CD4-positive, alpha-beta T cell treated with Interleukin-21 for 1 hour (primary cell): ENCODE measurements at regions not wholly inside any gene's neighbourhood (a gene's known extent, or its start where the extent isn't known, plus 50 kb on each side); places are given as distances from the start of the nearest gene placed in this dataset.

Experiments
- DNase-seq: peaks from one replicate; pipeline ENCODE4 v3.0.0-alpha.2; 2020

DNA sequence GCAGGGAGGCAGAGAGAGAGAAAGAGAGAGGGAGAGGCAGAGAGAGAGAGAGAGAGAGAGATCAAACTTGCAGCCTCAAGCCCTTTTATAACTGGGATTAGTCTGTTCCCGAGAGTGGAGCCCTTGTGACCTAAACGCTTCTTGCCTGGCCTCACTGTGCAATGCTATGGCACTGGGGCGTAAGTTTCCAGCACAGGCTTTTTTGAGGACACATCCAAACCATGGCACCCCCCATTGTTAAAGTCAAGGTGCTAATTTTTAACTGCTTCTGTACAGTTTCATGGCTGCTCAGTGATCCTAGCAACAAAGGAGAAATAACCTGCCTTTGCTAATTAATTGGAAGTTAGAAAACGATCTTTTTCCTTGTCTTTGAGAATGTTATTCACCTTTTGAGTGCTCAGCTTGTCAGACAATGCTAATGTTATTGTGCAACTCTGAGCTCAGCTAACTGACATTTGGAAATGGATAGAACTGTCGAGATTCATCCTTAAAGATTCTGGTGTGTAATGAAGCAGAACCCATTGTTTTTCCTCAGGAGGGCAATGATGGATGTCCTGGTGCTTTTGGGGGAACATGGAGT lies 268.4 kb downstream of the GLRX3 start:
- DNase-seq, result no peak

DNA sequence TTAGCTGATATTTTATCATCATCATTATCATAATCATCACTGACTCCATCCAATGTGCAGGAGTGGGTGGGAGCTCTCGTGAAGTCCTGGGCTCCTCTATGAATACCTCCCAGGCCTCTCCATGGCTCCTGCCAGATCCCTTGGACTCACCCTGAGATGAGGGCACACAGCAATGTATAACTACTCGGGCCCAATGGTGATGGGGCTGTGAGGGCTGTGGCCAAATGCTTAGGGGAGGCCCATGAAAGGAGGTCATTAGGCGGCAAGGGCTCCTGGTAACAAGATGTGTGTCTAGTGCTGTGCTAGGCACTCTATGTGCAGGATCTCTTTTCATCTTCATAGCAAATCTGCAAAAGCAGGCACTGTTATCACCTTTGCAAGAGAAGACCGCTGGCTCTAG lies 270.9 kb downstream of the GLRX3 start:
- no peak for DNase-seq

DNA sequence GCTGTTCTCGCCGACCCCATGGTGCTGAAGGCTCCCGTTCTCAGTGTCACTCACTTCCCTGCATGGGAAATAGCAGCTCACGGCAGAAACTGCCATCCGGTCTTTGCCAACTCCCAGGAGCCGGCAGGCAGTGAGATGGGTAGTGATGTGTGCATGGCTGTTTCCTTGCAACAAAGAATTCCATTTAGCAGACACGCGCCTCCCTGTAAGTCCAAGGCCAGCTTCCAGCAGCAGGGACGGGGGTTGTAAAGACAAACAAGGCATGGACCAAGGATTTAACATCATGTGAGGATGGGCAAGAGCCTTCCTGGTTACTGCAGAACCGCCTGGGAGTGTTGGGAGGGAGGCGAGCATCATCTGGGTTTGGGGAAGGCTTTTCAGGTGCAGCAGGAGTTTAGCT lies 273.1 kb downstream of the GLRX3 start:
- DNase-seq, result no peak

DNA sequence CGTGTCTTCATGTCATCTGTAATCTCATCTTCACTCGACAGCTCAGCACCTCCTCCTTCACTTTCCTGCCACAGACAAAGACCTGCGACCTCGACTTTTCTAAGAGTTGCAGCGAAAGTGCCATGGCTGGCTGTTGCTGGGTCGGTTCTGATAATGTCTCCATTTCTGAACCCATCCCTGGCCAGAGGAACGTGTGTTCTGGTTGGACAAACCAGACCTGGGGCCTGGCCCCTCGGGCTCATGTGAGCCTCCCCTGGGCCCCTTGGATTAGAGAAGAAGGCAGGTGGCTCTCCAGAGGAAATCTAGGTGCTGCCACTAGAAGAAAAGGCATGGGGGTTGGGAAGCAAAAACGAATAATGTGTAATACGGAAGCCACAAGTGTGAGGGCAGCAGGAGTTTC lies 273.7 kb downstream of the GLRX3 start:
- DNase-seq, result no peak

DNA sequence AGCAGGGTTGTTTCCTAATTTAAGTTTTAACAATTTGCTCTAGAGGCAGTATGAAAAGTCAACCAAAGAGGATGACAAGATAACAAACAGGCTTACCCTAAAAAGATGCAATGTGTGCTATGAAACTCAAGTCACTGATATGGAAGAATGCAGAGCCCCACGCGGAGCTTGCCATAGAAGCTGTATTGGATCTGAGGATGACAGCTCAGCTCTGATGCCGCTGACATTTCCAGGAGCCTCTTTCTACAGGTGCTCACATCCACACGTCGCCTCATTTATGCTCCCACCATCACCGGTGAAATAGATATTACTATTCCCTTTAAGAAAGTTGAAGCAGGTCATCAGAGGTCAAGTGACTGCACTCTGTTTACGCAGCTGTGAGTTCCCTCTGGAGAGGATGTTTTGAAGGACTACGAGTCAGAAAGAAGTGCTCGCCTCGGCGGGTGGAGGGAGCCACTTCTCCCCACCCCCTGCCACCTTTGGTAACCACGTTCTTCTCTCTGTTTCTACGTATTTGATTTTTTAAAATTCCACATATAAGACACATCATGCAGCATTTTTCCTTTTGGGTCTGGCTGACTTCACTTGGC lies 275.4 kb downstream of the GLRX3 start:
- DNase-seq, result no peak

DNA sequence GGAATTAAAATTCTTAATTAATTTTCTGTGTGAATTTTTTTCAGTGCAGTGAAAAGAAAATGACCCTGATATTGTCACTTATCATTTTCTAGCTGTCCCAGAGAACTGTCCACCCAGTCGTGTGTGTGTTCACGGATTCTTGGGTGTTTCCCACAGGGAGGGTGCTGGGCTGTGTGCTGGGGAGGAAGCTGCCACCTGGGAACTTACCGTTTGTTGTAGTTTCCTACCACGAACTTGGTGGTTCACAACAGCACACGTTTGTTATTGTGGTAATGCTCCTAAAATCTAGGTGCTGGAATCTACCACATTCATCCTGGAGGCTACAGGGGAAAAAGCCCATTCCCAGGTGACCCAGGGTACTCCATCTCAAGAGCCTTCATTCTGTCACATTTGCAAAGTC lies 276.1 kb downstream of the GLRX3 start:
- DNase-seq, result no peak

DNA sequence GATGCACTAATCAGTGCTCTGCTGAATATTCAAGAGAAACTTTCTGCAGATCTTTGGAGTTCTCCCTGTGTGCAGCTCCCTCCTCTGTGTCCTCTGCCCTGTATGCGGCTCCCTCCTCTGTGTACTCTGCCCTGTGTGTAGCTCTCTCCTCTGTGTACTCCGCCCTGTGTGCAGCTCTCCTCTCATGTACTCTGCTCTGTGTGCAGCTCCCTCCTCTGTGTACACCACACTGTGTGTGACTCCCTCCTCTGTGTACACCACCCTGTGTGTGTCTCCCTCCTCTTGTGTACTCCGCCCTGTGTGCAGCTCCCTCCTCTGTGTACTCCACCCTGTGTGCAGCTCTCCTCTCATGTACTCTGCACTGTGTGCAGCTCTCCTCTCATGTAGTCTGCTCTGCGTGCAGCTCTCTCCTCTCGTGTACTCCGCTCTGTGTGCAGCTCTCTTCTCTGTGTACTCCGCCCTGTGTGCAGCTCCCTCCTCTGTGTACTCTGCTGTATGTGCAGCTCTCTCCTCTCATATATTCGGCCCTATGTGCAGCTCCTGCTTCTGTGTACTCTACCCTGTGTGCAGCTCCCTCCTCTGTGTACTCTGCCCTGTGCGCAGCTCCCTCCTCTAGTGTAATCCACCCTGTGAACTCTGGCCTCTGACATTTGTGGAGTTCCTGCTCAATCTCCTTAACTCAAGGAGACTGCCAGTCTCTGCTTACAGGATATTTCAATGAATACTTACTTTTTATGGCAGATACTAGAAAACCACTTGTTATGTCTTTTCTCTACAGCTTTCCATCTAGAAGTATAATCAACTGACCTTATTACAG lies 280.4 kb downstream of the GLRX3 start:
- no peak for DNase-seq

DNA sequence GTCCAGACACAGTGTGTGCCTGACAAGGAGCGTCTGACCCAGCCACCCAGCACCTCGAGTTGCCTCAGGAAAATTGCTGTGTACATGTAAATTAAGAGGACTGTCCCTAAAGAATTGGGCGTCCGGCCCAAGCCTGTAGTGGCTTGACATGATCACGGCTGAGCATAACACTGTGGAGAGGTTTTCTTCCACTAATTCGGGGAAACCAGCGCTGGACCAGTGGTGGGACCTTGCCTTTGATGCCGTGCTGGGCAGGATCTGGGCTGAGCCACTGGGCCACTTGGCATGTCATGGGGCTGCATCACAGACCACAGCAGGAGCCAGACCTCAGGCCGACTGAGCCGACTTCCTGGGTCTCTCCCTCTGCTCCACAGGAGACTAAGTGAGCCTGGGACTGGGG lies 282.5 kb downstream of the GLRX3 start:
- DNase-seq, result no peak

DNA sequence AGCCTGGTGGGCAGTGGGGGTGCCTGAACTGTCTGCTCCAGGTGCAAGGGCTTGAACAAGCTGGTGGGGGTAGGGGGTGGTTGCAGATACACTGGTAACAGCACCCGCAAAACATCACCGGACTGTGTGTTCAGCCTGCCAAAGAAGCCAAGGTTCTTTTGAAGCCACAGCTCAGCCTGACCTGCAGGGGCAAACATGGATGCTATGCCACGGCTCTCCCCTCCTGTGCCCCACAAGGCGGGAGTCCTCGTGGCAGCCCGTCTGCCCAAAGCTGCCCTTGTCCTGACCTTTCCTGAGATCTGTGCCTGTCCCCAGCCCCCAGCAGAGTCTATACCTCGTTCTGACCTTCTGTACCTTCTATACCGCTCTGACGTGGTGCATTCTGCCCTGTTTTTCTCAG lies 285.7 kb downstream of the GLRX3 start:
- no peak for DNase-seq

DNA sequence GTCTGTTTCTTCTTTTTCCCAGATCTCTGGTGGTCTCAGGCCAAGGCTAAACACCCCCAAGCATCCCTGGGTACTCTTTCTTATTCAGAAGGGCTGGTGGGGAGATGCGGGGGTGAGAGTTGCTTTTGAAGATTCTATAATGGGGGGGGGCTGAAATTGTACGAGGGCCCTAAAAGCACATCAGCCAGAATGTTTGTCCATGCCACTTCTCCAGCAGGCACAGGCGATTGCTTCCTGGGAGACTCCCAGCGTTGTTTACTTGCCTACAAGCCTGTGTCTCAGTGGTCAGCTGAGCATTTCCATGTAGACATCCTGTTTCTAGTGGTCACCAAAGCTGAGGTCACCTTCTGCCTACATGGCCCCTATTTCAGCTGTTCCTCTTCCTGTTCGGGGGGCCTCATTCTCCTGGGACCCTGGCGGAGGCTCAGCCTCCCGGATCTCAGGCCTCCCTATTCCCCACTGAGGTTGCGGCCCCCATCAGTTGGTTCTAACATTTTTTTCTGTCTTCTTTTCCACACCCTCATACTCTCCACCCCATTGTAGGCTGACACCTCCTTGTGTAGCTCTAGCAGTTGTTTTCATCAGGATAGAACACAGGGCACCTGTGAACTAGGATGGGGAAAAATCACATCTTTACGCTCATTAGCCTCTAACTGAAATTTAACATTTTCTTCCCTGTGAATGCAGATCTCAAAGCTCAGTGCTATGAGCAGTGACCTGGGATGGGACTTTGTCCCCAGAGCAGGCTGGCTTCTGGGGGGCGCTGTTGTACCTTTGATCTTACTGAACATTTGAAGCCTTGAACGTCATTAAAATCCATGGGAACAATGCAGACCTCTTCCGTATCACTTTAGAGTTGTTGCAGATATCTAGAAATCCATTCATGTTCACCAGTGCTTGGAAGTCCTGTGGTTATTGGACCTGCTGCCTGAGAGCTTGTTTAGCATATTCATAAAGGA lies 286.5 kb downstream of the GLRX3 start:
- no peak for DNase-seq

DNA sequence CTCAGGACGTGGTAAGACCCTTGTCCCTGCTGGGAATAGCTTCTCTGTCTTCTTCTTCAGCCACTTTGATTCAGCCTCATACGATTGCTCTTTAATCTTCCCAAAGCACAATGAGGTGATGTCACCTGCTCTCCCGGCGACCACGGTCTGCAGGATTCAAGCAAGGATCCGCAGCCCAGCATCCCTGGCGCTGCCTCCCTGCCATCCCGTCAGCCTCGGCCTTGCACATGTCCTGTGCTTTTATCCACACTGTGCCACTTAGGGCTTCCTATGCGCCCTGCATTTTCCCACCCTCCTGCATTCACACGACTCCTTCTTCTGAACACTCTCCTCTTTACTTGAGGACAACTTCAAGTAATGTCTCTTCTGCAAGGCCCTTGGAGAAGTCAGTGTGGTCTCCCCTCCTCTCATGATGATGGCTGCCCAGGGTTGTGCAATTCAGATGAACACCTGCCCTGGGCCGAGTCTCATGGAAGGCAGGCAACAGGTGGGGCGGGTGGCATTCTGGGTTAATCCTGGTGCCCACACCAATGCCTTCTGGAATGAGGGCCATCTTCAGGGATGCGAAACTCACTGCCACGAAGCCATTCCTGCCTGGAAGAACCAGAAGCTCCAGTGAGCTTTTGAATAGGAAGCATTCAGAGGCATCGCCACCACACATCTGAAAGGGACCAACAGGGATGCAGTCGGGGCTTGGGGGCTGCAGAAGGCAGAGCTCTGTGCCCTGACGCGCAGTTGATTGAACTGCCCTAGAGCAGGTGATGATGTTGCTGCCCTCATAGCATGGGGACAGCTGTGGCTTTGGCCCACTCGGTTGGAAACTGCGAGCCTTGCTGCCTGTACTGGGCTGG lies 287.5 kb downstream of the GLRX3 start:
- no peak for DNase-seq

DNA sequence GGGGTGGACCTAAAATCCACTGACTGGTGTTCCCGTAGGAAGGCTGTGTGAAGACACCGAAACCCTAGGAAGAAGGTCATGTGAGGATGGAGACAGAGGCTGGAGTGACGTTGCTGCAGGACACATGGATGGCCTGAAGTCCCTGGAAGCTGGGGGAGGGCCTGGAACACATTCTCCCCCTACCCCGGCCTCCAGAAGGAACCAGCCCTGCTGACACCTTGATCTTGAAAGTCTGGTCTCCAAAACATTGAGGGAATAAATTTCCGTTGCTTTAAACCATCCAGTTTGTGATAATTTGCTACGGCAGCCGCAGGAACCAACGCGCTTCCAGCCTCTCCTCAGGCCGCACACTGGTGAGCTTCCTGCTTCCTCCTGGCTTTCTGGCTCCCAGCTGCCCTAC lies 288.2 kb downstream of the GLRX3 start:
- DNase-seq, result no peak

DNA sequence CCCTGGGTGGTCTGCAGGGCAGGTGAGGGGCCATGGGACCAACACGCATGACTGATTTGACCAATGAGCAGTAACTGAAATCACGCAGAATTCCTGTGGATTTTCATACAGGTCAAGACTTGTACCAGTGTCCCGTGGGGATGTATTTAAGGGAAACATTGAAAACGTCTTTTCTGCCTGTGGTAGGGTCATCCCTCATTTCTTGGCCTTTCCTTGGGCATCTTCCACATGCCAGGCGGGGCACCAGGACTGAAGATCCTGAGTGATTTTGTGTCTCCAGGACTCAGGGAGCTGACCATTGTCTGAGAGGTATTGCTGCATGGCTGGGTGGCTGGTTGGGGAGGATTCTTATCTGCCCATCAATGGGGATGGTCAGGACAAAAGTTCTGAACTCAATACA lies 289.0 kb downstream of the GLRX3 start:
- no peak for DNase-seq

DNA sequence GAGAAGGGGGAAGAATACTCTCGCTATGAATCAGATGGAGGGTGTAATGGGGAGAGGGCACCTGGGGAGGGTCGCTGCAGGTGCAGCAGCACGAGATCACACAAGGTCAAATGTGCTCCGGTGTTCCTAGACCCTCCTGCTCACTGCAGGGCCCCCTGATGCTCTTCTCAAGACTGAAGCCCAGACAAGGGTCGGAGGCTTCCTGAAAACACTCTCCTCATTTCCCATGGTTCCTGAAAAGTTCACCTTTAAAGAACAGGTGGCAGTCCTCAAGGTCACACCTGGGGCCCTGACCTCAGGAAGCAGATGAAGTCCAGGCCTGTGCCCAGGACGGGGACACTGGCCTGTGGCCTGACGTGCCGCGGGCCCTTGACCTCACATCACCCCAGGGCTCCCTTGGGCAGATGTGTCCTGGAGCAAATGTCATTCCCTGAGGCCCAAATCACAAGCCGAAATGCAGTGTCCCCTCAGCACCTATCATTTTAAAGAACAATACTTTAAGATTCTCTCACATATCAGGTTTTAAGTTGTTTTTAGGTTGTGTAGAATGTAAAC lies 289.8 kb downstream of the GLRX3 start:
- DNase-seq, result no peak

DNA sequence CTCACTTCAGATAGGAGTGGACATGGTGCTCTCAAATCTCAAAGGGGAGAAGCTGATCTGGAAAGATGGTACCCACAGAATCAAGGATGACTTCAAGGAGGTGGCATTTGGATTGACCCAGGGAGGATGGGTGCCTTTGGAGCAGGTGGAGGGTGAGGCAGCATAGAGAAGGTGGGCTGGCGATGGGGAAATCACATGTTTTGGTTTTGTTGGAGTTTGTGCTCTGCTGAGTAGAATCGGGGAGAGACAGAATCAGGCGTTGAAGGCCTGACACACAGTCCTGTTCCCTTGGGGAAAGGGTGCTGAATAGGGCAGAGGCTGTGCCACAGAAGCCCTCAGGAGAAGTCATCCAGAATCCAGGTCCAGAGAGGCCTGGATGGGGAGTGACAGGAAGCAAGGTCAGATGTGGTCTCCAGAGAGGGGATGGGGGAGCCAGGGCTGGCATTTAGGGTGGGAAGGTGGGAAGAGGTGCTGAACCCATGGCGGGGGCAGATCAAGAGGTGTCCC lies 291.1 kb downstream of the GLRX3 start:
- DNase-seq, result no peak

DNA sequence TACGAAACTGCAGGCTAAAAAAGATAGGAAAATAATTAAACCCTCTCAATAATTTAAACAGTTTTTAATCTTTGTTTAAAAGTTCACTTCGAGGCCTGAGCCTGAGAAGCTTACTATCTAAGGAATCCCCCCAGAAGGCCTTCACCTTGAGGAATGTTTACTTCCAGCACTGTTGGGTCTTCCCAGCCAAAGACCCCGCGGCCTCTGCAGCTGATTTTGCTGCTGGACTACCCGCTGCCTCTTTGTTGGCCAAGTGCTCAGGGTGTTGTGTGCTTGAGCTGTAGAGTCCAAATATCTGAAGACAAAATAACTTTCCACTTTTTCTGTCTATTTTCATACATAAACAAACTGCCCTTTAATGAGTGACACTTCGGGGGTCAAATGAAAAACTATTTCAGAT lies 292.7 kb downstream of the GLRX3 start:
- DNase-seq, result no peak

DNA sequence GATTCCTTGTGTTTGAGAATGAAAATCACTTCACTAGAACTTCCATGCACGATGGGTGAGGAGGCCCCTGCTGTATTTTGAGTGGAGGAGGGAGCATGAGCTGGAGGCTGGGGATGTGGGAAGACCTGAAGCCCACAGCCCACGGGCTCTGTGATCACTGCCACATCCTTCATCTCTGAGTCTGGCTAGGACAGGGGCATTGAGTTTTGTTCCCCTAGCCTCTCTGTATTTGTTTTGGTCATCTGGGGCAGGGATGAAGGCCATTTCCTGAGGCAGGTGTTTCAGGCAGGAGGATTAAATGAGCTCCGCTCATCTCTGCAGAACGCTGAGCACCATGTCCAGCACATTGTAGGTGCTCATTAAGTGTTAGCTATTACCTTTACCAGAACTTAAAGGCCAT lies 293.6 kb downstream of the GLRX3 start:
- DNase-seq, result no peak

DNA sequence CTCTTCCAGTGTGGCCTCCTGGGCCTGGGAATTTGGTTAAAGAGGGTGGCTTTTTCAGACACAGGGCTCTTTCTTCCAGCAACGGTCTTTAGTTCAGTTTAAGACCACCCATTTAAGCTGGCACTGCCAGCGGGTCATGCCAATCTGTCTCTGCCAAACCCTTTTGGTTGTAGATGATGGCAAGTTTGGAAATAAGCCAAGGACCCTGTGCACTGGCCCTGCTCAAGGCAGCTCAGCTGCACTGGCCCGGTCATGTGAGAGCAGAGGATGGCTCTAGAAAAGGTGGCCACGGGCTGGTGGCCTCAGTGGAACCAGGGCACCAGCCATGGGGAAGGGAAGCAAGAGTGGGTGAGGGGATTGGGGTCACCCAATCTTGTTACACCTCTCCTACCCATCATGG lies 294.1 kb downstream of the GLRX3 start:
- DNase-seq, result no peak

DNA sequence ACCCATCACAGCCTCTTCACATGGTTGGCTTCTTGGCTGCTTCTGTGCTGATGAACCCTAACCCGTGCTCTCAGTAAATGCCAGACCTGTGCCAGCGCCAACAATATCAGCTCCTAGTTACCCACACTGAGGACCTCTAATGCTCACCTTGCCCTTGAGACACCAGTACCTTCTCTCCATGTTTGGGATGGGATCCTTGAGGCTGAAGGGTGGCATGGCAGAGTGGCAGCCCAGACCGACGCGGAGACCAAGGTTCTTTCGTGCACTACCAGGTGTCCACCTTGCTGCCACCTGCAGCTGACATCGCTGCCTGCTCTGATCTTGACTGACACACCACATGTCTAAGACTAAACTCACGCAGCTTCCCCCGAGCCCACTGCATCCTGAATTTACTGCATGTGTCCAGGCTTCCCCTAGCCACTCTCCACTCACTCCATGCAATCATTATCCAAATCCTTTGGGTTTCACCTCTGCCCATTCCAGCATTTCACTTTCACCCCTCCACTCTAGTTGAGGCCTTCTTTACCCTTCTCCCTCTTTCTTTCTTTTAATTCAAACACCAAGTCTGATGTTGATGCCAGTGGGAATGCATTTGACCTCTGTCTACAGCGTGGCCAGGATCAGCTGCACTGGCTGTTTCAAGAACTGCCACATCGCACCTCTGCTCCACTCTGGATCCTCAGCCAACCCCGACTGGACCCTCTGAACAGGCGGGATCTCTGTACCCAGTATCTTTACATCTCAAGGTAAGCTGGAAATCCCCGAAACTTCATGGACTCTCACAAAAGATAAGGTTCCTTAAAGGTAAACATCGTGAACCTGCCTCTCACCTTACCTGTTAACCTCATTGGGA lies 294.9 kb downstream of the GLRX3 start:
- no peak for DNase-seq

DNA sequence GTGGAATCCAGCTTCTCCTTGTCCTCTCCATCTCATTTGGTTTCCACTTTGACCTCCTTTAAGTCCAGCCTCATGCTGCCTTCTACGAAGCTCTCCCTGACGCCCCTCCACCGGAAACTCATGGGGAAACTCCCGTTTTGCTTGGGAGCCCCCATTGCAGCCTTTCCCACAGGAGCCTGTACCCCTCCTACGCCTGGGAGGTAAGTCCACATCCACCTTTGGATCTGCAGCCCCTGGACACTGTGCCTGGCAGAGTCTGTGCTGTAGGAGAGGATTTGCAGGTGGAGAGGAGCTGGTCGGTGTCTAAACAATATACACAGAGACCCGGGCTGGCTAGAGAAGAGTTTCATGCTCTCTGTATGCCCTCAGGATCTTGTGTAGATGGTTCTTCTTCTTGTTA lies 296.1 kb downstream of the GLRX3 start:
- DNase-seq, result no peak

DNA sequence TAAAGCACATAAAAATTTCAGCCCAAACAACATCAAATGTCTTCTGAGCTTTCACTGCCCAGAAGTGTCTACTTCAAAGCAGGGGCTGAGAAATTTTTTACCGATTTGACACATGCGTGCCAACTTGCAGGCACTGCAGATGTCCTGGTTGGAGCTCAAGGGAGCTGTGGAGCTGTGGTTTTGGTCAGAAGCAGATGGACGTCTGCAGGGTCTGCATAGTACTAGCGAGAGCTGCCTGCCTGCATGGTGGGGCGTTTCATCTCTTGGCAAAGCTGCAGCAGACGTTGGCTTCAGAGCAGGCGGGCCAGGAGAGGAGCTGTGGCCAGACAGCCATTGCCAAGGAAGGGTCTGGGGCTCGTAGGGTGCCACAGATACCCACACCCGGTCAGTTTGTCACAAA lies 296.7 kb downstream of the GLRX3 start:
- no peak for DNase-seq
